Effector memory CD4-positive, alpha-beta T cell (primary cell): ENCODE measurements at regions not wholly inside any gene's neighbourhood (a gene's known extent, or its start where the extent isn't known, plus 50 kb on each side); places are given as distances from the start of the nearest gene placed in this dataset.

ENCODE experiments used
- DNase-seq, 3 donors: peaks; one replicate each; pipeline ENCODE4 v3.0.0-alpha.2; 2020
- H3K27ac ChIP-seq: 2 replicates; pipeline ENCODE4 v1.7.0; 2013; ENCODE audit warnings: mild to moderate bottlenecking, low read length, moderate library complexity; ENCODE audit not compliant: insufficient read depth, poor library complexity, severe bottlenecking
- H3K27me3 ChIP-seq: replicated peaks from 2 replicates; pipeline ENCODE4 v1.7.0; 2013; ENCODE audit warnings: mild to moderate bottlenecking, low read length; ENCODE audit not compliant: insufficient read depth, control insufficient read depth, poor library complexity, severe bottlenecking
- H3K36me3 ChIP-seq: 2 replicates; pipeline ENCODE4 v1.7.0; 2013; ENCODE audit warnings: mild to moderate bottlenecking, low read length, moderate library complexity; ENCODE audit not compliant: control insufficient read depth, insufficient read depth
- H3K4me1 ChIP-seq: 2 replicates; pipeline ENCODE4 v1.7.0; 2013; ENCODE audit warnings: low read length, mild to moderate bottlenecking; ENCODE audit not compliant: control insufficient read depth, insufficient read depth, poor library complexity, severe bottlenecking
- H3K4me3 ChIP-seq: 2 replicates; pipeline ENCODE4 v1.7.0; 2013; ENCODE audit warnings: low read length, low read depth, mild to moderate bottlenecking; ENCODE audit not compliant: insufficient read depth, poor library complexity, severe bottlenecking
- H3K9me3 ChIP-seq: 2 replicates; pipeline ENCODE4 v1.7.0; 2013; ENCODE audit warnings: mild to moderate bottlenecking, low read length, moderate library complexity; ENCODE audit not compliant: control insufficient read depth

DNA sequence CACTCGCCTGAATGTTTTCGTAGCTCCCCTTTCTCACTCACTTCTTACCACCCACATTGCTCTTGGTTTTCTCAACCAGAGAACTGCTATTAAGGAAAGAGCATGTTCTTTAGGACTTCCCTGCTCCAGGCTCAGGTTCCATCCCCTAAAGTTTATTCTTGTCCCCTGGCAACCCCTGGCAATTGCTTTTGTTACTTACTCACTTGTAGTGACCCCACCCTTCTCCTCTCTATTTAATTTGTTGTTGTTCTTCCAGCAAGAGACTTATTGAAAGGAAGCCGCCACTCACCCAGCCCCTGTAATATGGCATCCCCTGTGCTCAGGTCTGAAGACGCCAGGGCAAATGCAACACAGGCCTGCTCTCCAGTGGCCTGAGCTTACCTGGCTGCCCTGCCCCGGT is 233.7 kb upstream of the SOX21 start:
- DNase-seq, result no peak
- H3K27ac ChIP-seq, result no peak overlapping the region
- H3K4me1 ChIP-seq, result no peaks in the 10 kb centered on the region
- H3K36me3 ChIP-seq, result no peaks in the 10 kb centered on the region
- no peak overlapping the region for H3K4me3 ChIP-seq
- no peaks in the 10 kb centered on the region for H3K27me3 ChIP-seq
- H3K9me3 ChIP-seq, result no peaks in the 10 kb centered on the region

DNA sequence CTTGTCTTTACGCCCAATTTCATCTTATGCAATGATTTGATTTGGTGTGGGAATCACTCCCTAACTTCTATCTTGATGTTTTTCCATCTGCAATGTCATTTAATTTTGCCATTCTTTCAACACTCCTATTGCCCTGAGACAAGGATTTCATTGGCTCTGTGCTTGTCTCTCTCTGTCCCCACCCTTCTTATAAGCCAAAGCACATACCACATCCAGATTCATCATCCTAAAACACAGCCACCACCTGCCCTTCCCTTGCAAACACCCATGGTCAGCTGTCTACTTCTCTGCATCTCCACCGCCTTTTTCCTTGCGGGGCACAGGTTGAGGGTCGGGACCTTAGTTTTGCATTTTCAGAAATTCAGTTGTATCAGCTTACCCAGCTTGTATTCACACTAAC is 225.8 kb upstream of the SOX21 start:
- Histone ChIP-seq H3K36me3 (no peaks in the 10 kb centered on the region), H3K27me3 (no peaks in the 10 kb centered on the region), H3K9me3 (no peaks in the 10 kb centered on the region), H3K4me1 (no peaks in the 10 kb centered on the region), H3K27ac (no peak overlapping the region), H3K4me3 (no peak overlapping the region)
- DNase-seq, result no peak

- Histone ChIP-seq H3K4me1 (no peaks in the 10 kb centered on the region), H3K27me3 (no peaks in the 10 kb centered on the region), H3K36me3 (no peaks in the 10 kb centered on the region), H3K9me3 (no peaks in the 10 kb centered on the region), H3K27ac (no peak overlapping the region), H3K4me3 (no peak overlapping the region)
- DNase-seq, result no peak
Observed at GRCh38 chr13:94936633-94937032, 224.3 kb upstream of the SOX21 start.

- Histone ChIP-seq H3K4me3 (no peak overlapping the region), H3K36me3 (no peaks in the 10 kb centered on the region), H3K27ac (no peak overlapping the region), H3K4me1 (no peaks in the 10 kb centered on the region), H3K9me3 (no peaks in the 10 kb centered on the region), H3K27me3 (no peaks in the 10 kb centered on the region)
- no peak for DNase-seq
Observed at GRCh38 chr13:94933936-94934335, 221.6 kb upstream of the SOX21 start.

DNA sequence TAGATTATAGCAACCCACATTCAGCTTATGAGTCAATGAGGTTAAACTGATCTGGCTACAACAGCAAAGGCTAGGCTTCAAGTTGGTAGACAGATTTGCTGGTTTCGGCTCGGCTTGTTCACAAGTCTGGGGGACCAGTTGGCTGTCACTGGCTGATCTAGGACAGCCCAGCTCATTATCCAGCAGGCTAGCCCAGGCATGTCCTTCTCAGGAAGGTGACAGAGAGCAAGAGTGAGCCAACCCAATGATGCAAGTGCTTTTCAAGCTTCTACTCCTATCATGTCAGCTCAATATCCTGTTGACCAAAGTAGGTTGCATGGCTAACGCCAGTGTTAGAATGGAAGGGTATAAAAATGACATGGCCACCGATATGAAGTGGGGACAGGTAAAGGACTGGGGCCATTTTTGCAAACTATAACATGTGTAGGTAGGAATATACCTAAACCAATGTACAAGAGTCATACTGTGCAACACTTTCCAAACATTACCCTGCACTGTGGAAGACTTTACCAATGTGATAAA is 220.9 kb upstream of the SOX21 start:
- Histone ChIP-seq H3K4me1 (no peaks in the 10 kb centered on the region), H3K4me3 (no peak overlapping the region), H3K27ac (no peak overlapping the region), H3K9me3 (no peaks in the 10 kb centered on the region), H3K36me3 (no peaks in the 10 kb centered on the region), H3K27me3 (no peaks in the 10 kb centered on the region)
- DNase-seq, result no peak

GRCh38 chr13:94928127-94928775 is 215.9 kb upstream of the SOX21 start:
- DNase-seq, result no peak
- Histone ChIP-seq H3K36me3 (no peaks in the 10 kb centered on the region), H3K27me3 (no peaks in the 10 kb centered on the region), H3K4me3 (no peak overlapping the region), H3K9me3 (no peaks in the 10 kb centered on the region), H3K27ac (no peak overlapping the region), H3K4me1 (no peaks in the 10 kb centered on the region)

DNA sequence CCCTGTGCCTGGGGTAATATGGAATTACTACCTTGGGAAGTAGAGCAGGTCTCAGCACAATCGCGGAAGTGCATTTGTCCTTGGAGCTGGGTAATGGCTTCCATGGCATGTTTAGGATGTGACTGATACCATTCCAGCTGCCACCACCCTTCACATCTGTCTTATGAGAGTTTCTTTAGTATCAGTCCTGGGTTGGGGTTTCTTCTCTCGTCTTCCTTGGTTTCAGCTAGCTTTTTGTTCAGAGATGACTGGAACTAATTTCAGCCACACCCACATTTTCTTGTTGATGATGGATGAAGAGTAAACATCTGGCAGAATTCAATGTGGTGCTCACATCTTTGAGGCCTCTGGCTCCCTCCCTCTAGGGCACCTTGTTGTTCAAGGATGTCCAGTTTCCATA is 212.9 kb upstream of the SOX21 start:
- Histone ChIP-seq H3K36me3 (no peaks in the 10 kb centered on the region), H3K4me3 (no peak overlapping the region), H3K9me3 (no peaks in the 10 kb centered on the region), H3K4me1 (no peaks in the 10 kb centered on the region), H3K27me3 (no peaks in the 10 kb centered on the region), H3K27ac (no peak overlapping the region)
- DNase-seq, result no peak

GRCh38 chr13:94921181-94921580 is 208.8 kb upstream of the SOX21 start:
- H3K36me3 ChIP-seq, result no peaks in the 10 kb centered on the region
- no peaks in the 10 kb centered on the region for H3K27me3 ChIP-seq
- H3K4me3 ChIP-seq, result no peak overlapping the region
- H3K27ac ChIP-seq, result no peak overlapping the region
- no peaks in the 10 kb centered on the region for H3K9me3 ChIP-seq
- DNase-seq, result no peak
- no peaks in the 10 kb centered on the region for H3K4me1 ChIP-seq

DNA sequence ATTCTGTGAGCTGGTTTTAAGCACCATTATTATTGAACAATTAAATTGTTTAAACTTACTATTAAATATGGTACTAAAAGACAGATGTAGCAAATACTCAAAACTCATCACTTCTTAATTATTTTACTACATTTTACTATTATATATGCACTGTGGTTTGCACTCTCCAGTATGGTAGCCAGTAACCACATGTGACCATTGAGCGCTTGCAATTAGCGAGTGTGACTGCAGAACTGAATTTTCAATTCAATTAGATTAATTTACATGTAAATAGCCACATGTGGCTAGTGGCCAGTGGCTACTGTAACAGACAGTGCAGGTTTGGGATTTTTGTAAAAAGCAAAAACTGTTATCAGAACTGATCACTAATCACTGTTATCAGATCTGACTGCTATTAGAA is 208.2 kb upstream of the SOX21 start:
- Histone ChIP-seq H3K27ac (no peak overlapping the region), H3K4me3 (no peak overlapping the region), H3K27me3 (no peaks in the 10 kb centered on the region), H3K9me3 (no peaks in the 10 kb centered on the region), H3K36me3 (no peaks in the 10 kb centered on the region), H3K4me1 (no peaks in the 10 kb centered on the region)
- DNase-seq, result no peak

- H3K27me3 ChIP-seq, result no peaks in the 10 kb centered on the region
- no peaks in the 10 kb centered on the region for H3K9me3 ChIP-seq
- no peak overlapping the region for H3K4me3 ChIP-seq
- no peaks in the 10 kb centered on the region for H3K36me3 ChIP-seq
- H3K27ac ChIP-seq, result no peak overlapping the region
- H3K4me1 ChIP-seq, result no peaks in the 10 kb centered on the region
- DNase-seq, result no peak
Observed at GRCh38 chr13:94917824-94918223, 205.5 kb upstream of the SOX21 start.
